HEK293T (cell line): ENCODE measurements at regions not wholly inside any gene's neighbourhood (a gene's known extent, or its start where the extent isn't known, plus 50 kb on each side); places are given as distances from the start of the nearest gene placed in this dataset.

Experiments
- ARNT ChIP-seq: fragments of 450-650 bp; IDR thresholded peaks from 2 replicates; pipeline ENCODE4 v1.6.1; 2017; ENCODE audit warnings: mild to moderate bottlenecking
- BHLHE40 ChIP-seq: fragments of 450-650 bp; IDR thresholded peaks from 2 replicates; pipeline ENCODE4 v1.6.1; 2016; ENCODE audit warnings: mild to moderate bottlenecking, moderate library complexity, borderline replicate concordance
- ELF4 ChIP-seq: fragments of 450-650 bp; IDR thresholded peaks from 2 replicates; pipeline ENCODE4 v1.6.1; 2017; ENCODE audit warnings: antibody characterized with exemption
- FOXA1 ChIP-seq: fragments of 450-650 bp; IDR thresholded peaks from 2 replicates; pipeline ENCODE4 v1.6.1; 2016; ENCODE audit warnings: mild to moderate bottlenecking
- FOXK2 ChIP-seq: fragments of 450-650 bp; IDR thresholded peaks from 2 replicates; pipeline ENCODE4 v1.6.1; 2016; ENCODE audit warnings: mild to moderate bottlenecking
- FOXM1 ChIP-seq: fragments of 450-650 bp; IDR thresholded peaks from 2 replicates; pipeline ENCODE4 v1.6.1; 2017; ENCODE audit warnings: mild to moderate bottlenecking, borderline replicate concordance
- HDGF ChIP-seq: fragments of 450-650 bp; IDR thresholded peaks from 2 replicates; pipeline ENCODE4 v1.6.1; 2017; ENCODE audit warnings: antibody characterized with exemption, borderline replicate concordance
- L3MBTL2 ChIP-seq: fragments of 450-650 bp; conservative IDR thresholded peaks from 2 replicates; pipeline ENCODE4 v1.6.1; 2016; ENCODE audit warnings: mild to moderate bottlenecking
- NFRKB ChIP-seq: fragments of 450-650 bp; IDR thresholded peaks from 2 replicates; pipeline ENCODE4 v1.6.1; 2016; ENCODE audit warnings: mild to moderate bottlenecking, moderate library complexity
- SP1 ChIP-seq: fragments of 450-650 bp; IDR thresholded peaks from 2 replicates; pipeline ENCODE4 v1.6.1; 2017
- SUZ12 ChIP-seq: fragments of 450-650 bp; IDR thresholded peaks from 2 replicates; pipeline ENCODE4 v1.6.1; 2016; ENCODE audit warnings: mild to moderate bottlenecking
- ZNF384 ChIP-seq: fragments of 450-650 bp; IDR thresholded peaks from 2 replicates; pipeline ENCODE4 v1.6.1; 2016
- TF ChIP-seq, protein P1 (sequence below): fragments of 450-650 bp; IDR thresholded peaks from 2 replicates; pipeline ENCODE4 v1.6.1; 2016

DNA sequence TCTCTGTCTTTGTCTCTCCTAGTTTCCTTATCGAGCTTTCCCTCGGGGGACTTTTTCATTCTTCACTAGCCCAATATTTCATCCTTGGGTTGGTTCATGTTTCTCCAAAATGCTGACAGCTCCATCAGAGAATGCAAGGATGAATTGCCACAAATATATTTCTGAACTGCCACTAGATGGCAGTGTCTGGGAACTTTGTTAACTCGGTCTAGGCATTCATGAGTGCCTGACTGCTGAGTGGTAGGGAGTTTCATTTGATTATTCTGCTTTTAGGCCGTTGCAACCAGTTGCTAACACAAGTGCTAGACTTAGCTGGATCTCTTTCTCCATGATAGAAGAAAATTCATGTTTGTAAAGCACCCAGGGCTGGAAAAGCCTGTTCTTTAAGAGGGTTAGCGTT lies 73.5 kb upstream of the RAP2C start:
- TF ChIP-seq L3MBTL2 (no peak), ELF4 (no peak), FOXA1 (no peak), FOXM1 (no peak), NFRKB (no peak), BHLHE40 (no peak), SUZ12 (no peak), ZNF384 (no peak), SP1 (no peak), ARNT (no peak), HDGF (no peak), FOXK2 (no peak)
- TF ChIP-seq, protein P1, sequence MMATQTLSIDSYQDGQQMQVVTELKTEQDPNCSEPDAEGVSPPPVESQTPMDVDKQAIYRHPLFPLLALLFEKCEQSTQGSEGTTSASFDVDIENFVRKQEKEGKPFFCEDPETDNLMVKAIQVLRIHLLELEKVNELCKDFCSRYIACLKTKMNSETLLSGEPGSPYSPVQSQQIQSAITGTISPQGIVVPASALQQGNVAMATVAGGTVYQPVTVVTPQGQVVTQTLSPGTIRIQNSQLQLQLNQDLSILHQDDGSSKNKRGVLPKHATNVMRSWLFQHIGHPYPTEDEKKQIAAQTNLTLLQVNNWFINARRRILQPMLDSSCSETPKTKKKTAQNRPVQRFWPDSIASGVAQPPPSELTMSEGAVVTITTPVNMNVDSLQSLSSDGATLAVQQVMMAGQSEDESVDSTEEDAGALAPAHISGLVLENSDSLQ, result peak; percentile 47; the same call in 1 of the 2 replicates
